ENCODE measurements at regions not wholly inside any gene's neighbourhood (a gene's known extent, or its start where the extent isn't known, plus 50 kb on each side); places are given as distances from the start of the nearest gene placed in this dataset.
"Not testable (repeated sequence)": the region's sequence is repeated elsewhere in the genome, so short reads cannot be mapped to it uniquely, and the experiment has no call there.

GRCh38 chr6:27550692-27551091 lies 77.8 kb upstream of the ZNF184 start:
- ChIA-PET POLR2A (interaction anchor here (0.7 kb wide), 1 partner anchor 404 kb away, joined by 3 read pairs; a partner anchor contains a TSS), CTCF (interaction anchor here (0.6 kb wide), 1 partner anchor 12 kb away, joined by 3 read pairs; no protein-coding TSS in a partner anchor)
- Mint-ChIP-seq H3K27ac (ENCODE audit: low read depth, unreplicated experiment) (peak overlapping the region; percentile 36), H3K4me1 (ENCODE audit: insufficient read depth, unreplicated experiment) (peaks cover 11% of the 10 kb centered on the region), H3K4me3 (ENCODE audit: unreplicated experiment) (no peak overlapping the region), H3K27me3 (ENCODE audit: insufficient read depth, unreplicated experiment) (no peaks in the 10 kb centered on the region), H3K36me3 (ENCODE audit: insufficient read depth, unreplicated experiment) (peaks cover 14% of the 10 kb centered on the region), H3K9me3 (ENCODE audit: unreplicated experiment) (no peaks in the 10 kb centered on the region)
- TF ChIP-seq, protein P1, sequence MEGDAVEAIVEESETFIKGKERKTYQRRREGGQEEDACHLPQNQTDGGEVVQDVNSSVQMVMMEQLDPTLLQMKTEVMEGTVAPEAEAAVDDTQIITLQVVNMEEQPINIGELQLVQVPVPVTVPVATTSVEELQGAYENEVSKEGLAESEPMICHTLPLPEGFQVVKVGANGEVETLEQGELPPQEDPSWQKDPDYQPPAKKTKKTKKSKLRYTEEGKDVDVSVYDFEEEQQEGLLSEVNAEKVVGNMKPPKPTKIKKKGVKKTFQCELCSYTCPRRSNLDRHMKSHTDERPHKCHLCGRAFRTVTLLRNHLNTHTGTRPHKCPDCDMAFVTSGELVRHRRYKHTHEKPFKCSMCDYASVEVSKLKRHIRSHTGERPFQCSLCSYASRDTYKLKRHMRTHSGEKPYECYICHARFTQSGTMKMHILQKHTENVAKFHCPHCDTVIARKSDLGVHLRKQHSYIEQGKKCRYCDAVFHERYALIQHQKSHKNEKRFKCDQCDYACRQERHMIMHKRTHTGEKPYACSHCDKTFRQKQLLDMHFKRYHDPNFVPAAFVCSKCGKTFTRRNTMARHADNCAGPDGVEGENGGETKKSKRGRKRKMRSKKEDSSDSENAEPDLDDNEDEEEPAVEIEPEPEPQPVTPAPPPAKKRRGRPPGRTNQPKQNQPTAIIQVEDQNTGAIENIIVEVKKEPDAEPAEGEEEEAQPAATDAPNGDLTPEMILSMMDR (IDR thresholded peaks at IDR 0.05; ENCODE audit: unreplicated experiment), result no peak
- DNase-seq (ENCODE audit: unreplicated experiment), result no peak
- intact Hi-C loops (cut with micrococcal nuclease), result no loop called here
- no TSS peak for BruUV-seq (replicated peaks)

DNA sequence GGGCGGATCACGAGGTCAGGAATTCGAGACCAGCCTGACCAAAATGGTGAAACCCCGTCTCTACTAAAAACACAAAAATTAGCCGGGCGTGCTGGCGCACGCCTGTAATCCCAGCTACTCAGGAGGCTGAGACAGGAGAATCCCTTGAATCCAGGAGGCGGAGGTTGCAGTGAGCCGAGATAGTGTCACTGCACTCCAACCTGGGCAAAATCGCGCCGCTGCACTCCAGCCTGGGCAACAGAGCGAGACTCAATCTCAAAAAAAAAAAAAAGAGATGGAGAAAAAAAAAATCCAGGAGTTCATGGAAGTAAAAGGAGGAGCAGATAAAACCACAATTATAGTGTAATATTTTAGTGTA lies 76.3 kb upstream of the ZNF184 start:
- Mint-ChIP-seq H3K4me3 (ENCODE audit: unreplicated experiment) (peak overlapping the region; percentile 77), H3K36me3 (ENCODE audit: insufficient read depth, unreplicated experiment) (peaks cover 22% of the 10 kb centered on the region), H3K4me1 (ENCODE audit: insufficient read depth, unreplicated experiment) (peaks cover 22% of the 10 kb centered on the region)
- DNase-seq (ENCODE audit: unreplicated experiment); H3K27ac Mint-ChIP-seq (ENCODE audit: low read depth, unreplicated experiment); BruUV-seq (replicated peaks); H3K27me3 Mint-ChIP-seq (ENCODE audit: insufficient read depth, unreplicated experiment); H3K9me3 Mint-ChIP-seq (ENCODE audit: unreplicated experiment): not testable (repeated sequence)
- intact Hi-C loops (cut with micrococcal nuclease), result loop anchor here (5.0 kb wide), 2 partner anchors 42 to 372 kb away; no protein-coding TSS in a partner anchor
- ChIA-PET POLR2A (interaction anchor here (1.2 to 2.1 kb wide), 5 partner anchors 52 to 204 kb away, joined by 3 to 10 read pairs (median 7); no protein-coding TSS in a partner anchor), CTCF (interaction anchor here (0.9 to 1.6 kb wide), 4 partner anchors 9 to 42 kb away, joined by 3 to 7 read pairs (median 5); no protein-coding TSS in a partner anchor)

DNA sequence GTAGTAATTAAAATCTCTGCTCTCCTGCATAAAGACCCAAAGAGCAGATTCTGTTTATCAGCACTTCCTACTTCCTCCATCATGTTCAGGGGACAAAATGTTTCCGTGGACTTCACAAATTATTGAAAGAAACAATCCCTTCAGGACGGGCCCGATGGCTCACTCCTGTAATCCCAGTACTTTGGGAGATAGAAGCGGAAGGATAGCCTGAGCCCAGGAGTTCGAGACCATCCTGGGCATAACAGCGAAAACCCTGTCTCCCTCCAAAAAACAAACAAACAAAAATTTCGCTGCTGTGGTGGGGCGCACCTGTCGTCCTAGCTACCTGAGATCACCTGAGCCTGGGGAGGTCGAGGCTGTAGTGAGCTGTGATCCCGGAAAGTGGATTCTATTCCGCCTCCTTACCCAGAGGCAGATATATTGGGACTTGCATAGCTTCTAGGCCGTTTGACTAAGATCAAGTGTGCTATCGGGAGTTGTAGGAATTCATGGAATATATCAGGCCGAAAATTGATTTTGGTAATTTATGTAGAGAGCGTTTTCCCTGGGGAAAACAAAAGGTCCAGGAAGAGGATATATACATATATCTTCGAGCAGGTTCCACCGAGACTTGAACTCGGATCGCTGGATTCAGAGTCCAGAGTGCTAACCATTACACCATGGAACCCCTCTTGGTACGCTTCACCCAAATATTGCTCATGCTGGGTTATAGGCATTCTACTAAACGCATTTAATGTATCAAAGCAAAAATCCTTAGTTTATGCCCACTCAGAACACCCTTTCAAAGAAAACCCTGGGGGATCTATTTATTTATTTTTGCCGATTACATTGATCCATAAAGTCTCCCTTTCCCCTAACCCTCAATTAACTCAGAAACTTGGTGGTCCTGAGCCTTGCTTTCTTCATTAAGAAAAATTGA lies 74.5 kb upstream of the ZNF184 start:
- CTCF ChIA-PET, result interaction anchor here (0.6 to 1.6 kb wide), 6 partner anchors 11 to 359 kb away, joined by 3 to 7 read pairs (median 3); no protein-coding TSS in a partner anchor
- peak; percentile 85 for DNase-seq (ENCODE audit: unreplicated experiment)
- POLR2A ChIA-PET, result interaction anchor here (0.6 to 5.9 kb wide), 15 partner anchors 13 to 206 kb away, joined by 3 to 37 read pairs (median 5); partner anchors contain the start of gene ZNF184
- no peak overlapping the region for H3K27ac Mint-ChIP-seq (ENCODE audit: low read depth, unreplicated experiment)
- H3K27me3 Mint-ChIP-seq (ENCODE audit: insufficient read depth, unreplicated experiment), result no peaks in the 10 kb centered on the region
- BruUV-seq (replicated peaks), result no TSS peak
- peaks cover 22% of the 10 kb centered on the region for H3K4me1 Mint-ChIP-seq (ENCODE audit: insufficient read depth, unreplicated experiment)
- peak overlapping the region; percentile 77 for H3K4me3 Mint-ChIP-seq (ENCODE audit: unreplicated experiment)
- TF ChIP-seq, protein P1 (IDR thresholded peaks at IDR 0.05; ENCODE audit: unreplicated experiment), result no peak
- H3K9me3 Mint-ChIP-seq (ENCODE audit: unreplicated experiment), result no peaks in the 10 kb centered on the region
- H3K36me3 Mint-ChIP-seq (ENCODE audit: insufficient read depth, unreplicated experiment), result peaks cover 11% of the 10 kb centered on the region
- intact Hi-C loops (cut with micrococcal nuclease), result loop anchor here (5.0 kb wide), 2 partner anchors 40 to 370 kb away; no protein-coding TSS in a partner anchor

DNA sequence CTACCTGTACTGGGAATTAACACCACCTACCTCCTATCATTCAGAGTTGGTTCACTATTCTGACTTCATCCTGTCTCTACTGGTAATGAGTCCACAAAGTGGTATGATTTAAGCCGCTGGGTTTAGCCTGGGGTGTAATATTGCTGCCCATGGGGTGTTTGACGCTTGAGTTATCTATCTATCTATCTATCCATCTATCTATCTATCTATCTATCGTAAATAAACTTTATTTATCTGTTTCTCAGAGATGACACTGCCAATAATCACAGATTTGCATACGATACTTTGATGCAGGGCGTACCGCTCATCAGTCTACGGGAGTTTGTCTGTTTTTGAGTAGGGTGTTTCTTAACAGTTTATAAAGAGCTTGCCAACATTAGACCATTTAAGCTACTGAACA lies 73.6 kb upstream of the ZNF184 start:
- no peaks in the 10 kb centered on the region for H3K27me3 Mint-ChIP-seq (ENCODE audit: insufficient read depth, unreplicated experiment)
- ChIA-PET CTCF (interaction anchor here (0.6 to 1.5 kb wide), 3 partner anchors 27 to 358 kb away, joined by 3 read pairs; no protein-coding TSS in a partner anchor), POLR2A (interaction anchor here (5.9 kb wide), 1 partner anchor 28 kb away, joined by 37 read pairs; no protein-coding TSS in a partner anchor)
- no TSS peak for BruUV-seq (replicated peaks)
- H3K4me1 Mint-ChIP-seq (ENCODE audit: insufficient read depth, unreplicated experiment), result peaks cover 22% of the 10 kb centered on the region
- H3K27ac Mint-ChIP-seq (ENCODE audit: low read depth, unreplicated experiment), result no peak overlapping the region
- H3K36me3 Mint-ChIP-seq (ENCODE audit: insufficient read depth, unreplicated experiment), result peaks cover 11% of the 10 kb centered on the region
- H3K4me3 Mint-ChIP-seq (ENCODE audit: unreplicated experiment), result no peak overlapping the region
- no peak for DNase-seq (ENCODE audit: unreplicated experiment)
- TF ChIP-seq, protein P1 (IDR thresholded peaks at IDR 0.05; ENCODE audit: unreplicated experiment), result no peak
- intact Hi-C loops (cut with micrococcal nuclease), result loop anchor here (5.0 kb wide), 2 partner anchors 39 to 369 kb away; no protein-coding TSS in a partner anchor
- H3K9me3 Mint-ChIP-seq (ENCODE audit: unreplicated experiment), result no peaks in the 10 kb centered on the region

All from MCF 10A (cell line).